HEK293 (cell line): ENCODE measurements at regions not wholly inside any gene's neighbourhood (a gene's known extent, or its start where the extent isn't known, plus 50 kb on each side); places are given as distances from the start of the nearest gene placed in this dataset.

Experiments used
- WT1 ChIP-seq: fragments of 450-650 bp; formaldehyde crosslinking; IDR thresholded peaks from 2 replicates; pipeline ENCODE4 v1.5.1; 2016; ENCODE audit warnings: missing biosample characterization, missing genetic modification characterization
- ZNF132 ChIP-seq: fragments of 450-650 bp; formaldehyde crosslinking; IDR thresholded peaks from 2 replicates; pipeline ENCODE4 v1.5.1; 2017; ENCODE audit warnings: missing biosample characterization, missing genetic modification characterization, borderline replicate concordance
- ZNF426 ChIP-seq: fragments of 450-650 bp; formaldehyde crosslinking; IDR thresholded peaks from 2 replicates; pipeline ENCODE4 v1.5.1; 2017; ENCODE audit warnings: missing biosample characterization, missing genetic modification characterization, mild to moderate bottlenecking, inconsistent platforms, moderate library complexity
- TF ChIP-seq, protein P1 (sequence below): fragments of 450-650 bp; formaldehyde crosslinking; IDR thresholded peaks from 2 replicates; pipeline ENCODE4 v1.5.1; 2016; ENCODE audit warnings: missing biosample characterization, missing genetic modification characterization

DNA sequence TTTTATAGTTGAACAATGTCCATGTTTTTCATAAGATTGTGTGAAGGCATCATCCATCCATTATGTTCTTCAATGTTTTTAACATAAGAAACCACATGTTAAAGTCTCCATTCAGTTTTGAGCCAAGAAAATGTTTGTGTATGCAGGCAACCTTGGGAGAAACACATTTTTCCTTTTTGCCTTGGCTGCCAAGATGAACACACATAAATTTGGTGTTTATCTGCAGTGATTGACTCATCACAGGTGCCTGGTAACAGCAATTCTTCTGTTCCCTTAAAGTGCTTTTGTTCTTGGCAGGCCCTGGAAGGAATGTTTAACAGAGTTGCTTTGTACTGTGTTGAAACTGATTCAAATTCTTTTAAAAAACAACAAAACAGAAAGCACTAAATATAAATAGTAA lies 709.9 kb upstream of the ADGRL4 start:
- TF ChIP-seq WT1 (tag by site-specific recombination): no peak
- no peak for TF ChIP-seq ZNF426 (tag by site-specific recombination)
- TF ChIP-seq, protein P1, sequence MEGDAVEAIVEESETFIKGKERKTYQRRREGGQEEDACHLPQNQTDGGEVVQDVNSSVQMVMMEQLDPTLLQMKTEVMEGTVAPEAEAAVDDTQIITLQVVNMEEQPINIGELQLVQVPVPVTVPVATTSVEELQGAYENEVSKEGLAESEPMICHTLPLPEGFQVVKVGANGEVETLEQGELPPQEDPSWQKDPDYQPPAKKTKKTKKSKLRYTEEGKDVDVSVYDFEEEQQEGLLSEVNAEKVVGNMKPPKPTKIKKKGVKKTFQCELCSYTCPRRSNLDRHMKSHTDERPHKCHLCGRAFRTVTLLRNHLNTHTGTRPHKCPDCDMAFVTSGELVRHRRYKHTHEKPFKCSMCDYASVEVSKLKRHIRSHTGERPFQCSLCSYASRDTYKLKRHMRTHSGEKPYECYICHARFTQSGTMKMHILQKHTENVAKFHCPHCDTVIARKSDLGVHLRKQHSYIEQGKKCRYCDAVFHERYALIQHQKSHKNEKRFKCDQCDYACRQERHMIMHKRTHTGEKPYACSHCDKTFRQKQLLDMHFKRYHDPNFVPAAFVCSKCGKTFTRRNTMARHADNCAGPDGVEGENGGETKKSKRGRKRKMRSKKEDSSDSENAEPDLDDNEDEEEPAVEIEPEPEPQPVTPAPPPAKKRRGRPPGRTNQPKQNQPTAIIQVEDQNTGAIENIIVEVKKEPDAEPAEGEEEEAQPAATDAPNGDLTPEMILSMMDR (tag by site-specific recombination): no peak
- no peak for TF ChIP-seq ZNF132 (tag by site-specific recombination)
